NT2/D1 (cell line): ENCODE measurements at regions not wholly inside any gene's neighbourhood (a gene's known extent, or its start where the extent isn't known, plus 50 kb on each side); places are given as distances from the start of the nearest gene placed in this dataset.

Experiments
- SUZ12 ChIP-seq: IDR thresholded peaks from 2 replicates; pipeline ENCODE4 v1.6.1; 2011; ENCODE audit not compliant: insufficient read length, insufficient read depth; ENCODE audit errors: extremely low read depth
- YY1 ChIP-seq: IDR thresholded peaks from 2 replicates; pipeline ENCODE4 v1.6.1; 2011; ENCODE audit not compliant: insufficient read length, insufficient read depth
- ZNF274 ChIP-seq: IDR thresholded peaks from 2 replicates; pipeline ENCODE4 v1.6.1; 2011; ENCODE audit warnings: mild to moderate bottlenecking, low read depth, low read length

GRCh38 chr4:19236473-19236872 lies 1015.2 kb upstream of the SLIT2 start:
- TF ChIP-seq YY1 (no peak), ZNF274 (no peak), SUZ12 (no peak)
